Panc1 (cell line): ENCODE measurements at regions not wholly inside any gene's neighbourhood (a gene's known extent, or its start where the extent isn't known, plus 50 kb on each side); places are given as distances from the start of the nearest gene placed in this dataset.

Source experiments
- ATAC-seq: fragments of 200-7000 bp; cut with Tn5 transposase; 2 replicates; pipeline ENCODE4 v1.9.1; 2020; ENCODE audit warnings: mild to moderate bottlenecking, moderate library complexity
- BruUV-seq: library from RNA; stranded (reverse); fragments of 400-500 nt; replicated peaks from 2 replicates; lab custom pipeline; 2021; lab: Mats Ljungman, UMichigan
- CTCF ChIA-PET: fragments of 300-600 bp; sonication (Branson Sonifier 250); formaldehyde crosslinking; loops from one replicate; lab custom pipeline; 2022; ENCODE audit warnings: antibody characterized with exemption; lab: Charles Lee
- POLR2A ChIA-PET: fragments of 300-600 bp; sonication (Branson Sonifier 250); formaldehyde crosslinking; loops from one replicate; lab custom pipeline; 2022; ENCODE audit warnings: antibody characterized with exemption; lab: Charles Lee
- DNase-seq: peaks from one replicate; pipeline ENCODE4 v3.0.0-alpha.2; 2010; ENCODE audit warnings: low read depth, low spot score
- H3K27ac ChIP-seq: 2 replicates; pipeline ENCODE4 v1.5.1; 2011; ENCODE audit warnings: mild to moderate bottlenecking, low read length, inconsistent platforms
- H3K27me3 ChIP-seq: fragments of 200-500 bp; sonication (Bioruptor generic); 2 replicates; pipeline ENCODE4 v1.6.0; 2014; ENCODE audit warnings: low read length, inconsistent platforms; ENCODE audit not compliant: control insufficient read depth, insufficient read depth
- H3K36me3 ChIP-seq: fragments of 200-500 bp; sonication (Bioruptor generic); 2 replicates; pipeline ENCODE4 v1.5.1; 2014; ENCODE audit warnings: inconsistent platforms, mild to moderate bottlenecking, low read length, moderate library complexity; ENCODE audit not compliant: control insufficient read depth, insufficient read depth
- H3K4me1 ChIP-seq: 2 replicates; pipeline ENCODE4 v1.5.1; 2011; ENCODE audit warnings: inconsistent platforms, mild to moderate bottlenecking, low read length, moderate library complexity; ENCODE audit not compliant: control insufficient read depth, insufficient read depth
- H3K4me3 ChIP-seq, 2 experiments: 2 replicates each; pipeline ENCODE4 v1.5.1; 2011 to 2012; ENCODE audit warnings: low read depth in 2 of 2, low read length in 2 of 2, mild to moderate bottlenecking in 2 of 2, inconsistent platforms in 1 of 2, moderate library complexity in 1 of 2
- H3K9me3 ChIP-seq: fragments of 200-500 bp; sonication (Bioruptor generic); 2 replicates; pipeline ENCODE4 v1.5.1; 2014; ENCODE audit warnings: low read depth, mild to moderate bottlenecking, inconsistent platforms, low read length, moderate library complexity; ENCODE audit not compliant: control insufficient read depth, insufficient read depth
- CTCF ChIP-seq: fragments of 450-650 bp; IDR thresholded peaks from 2 replicates; pipeline ENCODE4 v1.5.1; 2017; ENCODE audit warnings: mild to moderate bottlenecking
- POLR2AphosphoS5 ChIP-seq: IDR thresholded peaks from 2 replicates; pipeline ENCODE4 v1.6.1; 2012; ENCODE audit warnings: mild to moderate bottlenecking, low read depth, low read length, moderate library complexity
- REST ChIP-seq, 2 experiments: IDR thresholded peaks; 2 replicates each; pipeline ENCODE4 v1.6.1; 2011 to 2012; ENCODE audit warnings: low read depth in 2 of 2, control low read depth in 1 of 2, low read length in 1 of 2, mild to moderate bottlenecking in 1 of 2, moderate library complexity in 1 of 2; ENCODE audit not compliant: insufficient read depth in 1 of 2
- SIN3A ChIP-seq: IDR thresholded peaks from 2 replicates; pipeline ENCODE4 v1.6.1; 2012; ENCODE audit warnings: low read depth, mild to moderate bottlenecking, low read length, moderate library complexity, borderline replicate concordance; ENCODE audit not compliant: insufficient read depth
- TCF7L2 ChIP-seq: IDR thresholded peaks from 2 replicates; pipeline ENCODE4 v1.6.1; 2011; ENCODE audit warnings: mild to moderate bottlenecking, low read depth, low read length, inconsistent platforms
- in situ Hi-C: cut with HindIII; loops from 2 replicates; pipeline ENCODE4 v1.10.0; 2016; ENCODE audit warnings: low sequenced_read_pairs, low pct_unique_long_range_greater_than_20kb
- intact Hi-C: fragments of 100-400 bp; cut with micrococcal nuclease; formaldehyde crosslinking; loops from one replicate; pipeline ENCODE4 v1.10.0; 2022; ENCODE audit not compliant: unreplicated experiment

- intact Hi-C loops: no loop called here
- no peak for ATAC-seq
- H3K4me3 ChIP-seq: no peak overlapping the region
- TF ChIP-seq TCF7L2: no peak
- TF ChIP-seq CTCF: no peak
- no peak for TF ChIP-seq POLR2AphosphoS5
- no peak for TF ChIP-seq REST (IDR thresholded peaks at IDR 0.05; ENCODE audit: insufficient read depth in 1 of 2, low read depth in 2 of 2, low read length in 1 of 2)
- no peak for TF ChIP-seq SIN3A
- POLR2A ChIA-PET: no interaction called here
- DNase-seq: no peak
- H3K27ac ChIP-seq: no peak overlapping the region
- in situ Hi-C loops: no loop called here
- no peaks in the 10 kb centered on the region for H3K4me1 ChIP-seq
- CTCF ChIA-PET: no interaction called here
- no TSS peak for BruUV-seq
- H3K9me3 ChIP-seq: no peaks in the 10 kb centered on the region
- no peaks in the 10 kb centered on the region for H3K27me3 ChIP-seq
- no peaks in the 10 kb centered on the region for H3K36me3 ChIP-seq
These were observed 499.4 kb downstream of the ELAVL2 start for GRCh38 chr9:23326597-23326996.

GRCh38 chr9:23341346-23341745 lies 484.7 kb downstream of the ELAVL2 start:
- in situ Hi-C loops: no loop called here
- POLR2A ChIA-PET: no interaction called here
- no peak for ATAC-seq
- no peak for DNase-seq
- no peak overlapping the region for H3K27ac ChIP-seq
- no peaks in the 10 kb centered on the region for H3K36me3 ChIP-seq
- no peaks in the 10 kb centered on the region for H3K9me3 ChIP-seq
- no peak overlapping the region for H3K4me3 ChIP-seq
- CTCF ChIA-PET: no interaction called here
- intact Hi-C loops: no loop called here
- BruUV-seq: no TSS peak
- no peaks in the 10 kb centered on the region for H3K4me1 ChIP-seq
- TF ChIP-seq CTCF: no peak
- TF ChIP-seq REST (IDR thresholded peaks at IDR 0.05; ENCODE audit: insufficient read depth in 1 of 2, low read depth in 2 of 2, low read length in 1 of 2): no peak
- TF ChIP-seq TCF7L2: no peak
- no peak for TF ChIP-seq POLR2AphosphoS5
- no peak for TF ChIP-seq SIN3A
- no peaks in the 10 kb centered on the region for H3K27me3 ChIP-seq
